ENCODE measurements at regions not wholly inside any gene's neighbourhood (a gene's known extent, or its start where the extent isn't known, plus 50 kb on each side); places are given as distances from the start of the nearest gene placed in this dataset.

- Histone ChIP-seq H4K91ac (ENCODE audit: low read depth, low read length) (no peak overlapping the region), H3K4me3 (ENCODE audit: low read depth, low read length) (no peak overlapping the region), H2BK12ac (ENCODE audit: low read length) (no peak overlapping the region), H3K4ac (ENCODE audit: low read depth, low read length) (no peak overlapping the region), H4K8ac (ENCODE audit: low read depth, low read length) (no peak overlapping the region), H3K27me3 (ENCODE audit: insufficient read depth, low read length) (no peaks in the 10 kb centered on the region), H3K18ac (ENCODE audit: low read length) (no peak overlapping the region), H3K27ac (ENCODE audit: low read depth, low read length) (no peak overlapping the region), H3K14ac (ENCODE audit: low read length) (no peak overlapping the region), H3K79me2 (ENCODE audit: control insufficient read depth, insufficient read depth, low read length, poor library complexity) (no peaks in the 10 kb centered on the region), H3K4me2 (ENCODE audit: low read length) (no peak overlapping the region), H3K9me3 (ENCODE audit: insufficient read depth, low read depth, low read length) (no peaks in the 10 kb centered on the region), H2AK5ac (ENCODE audit: low read length) (no peak overlapping the region), H2AFZ (ENCODE audit: insufficient read depth, low read length, poor library complexity) (no peak overlapping the region), H3K79me1 (ENCODE audit: low read length) (no peaks in the 10 kb centered on the region), H2BK120ac (ENCODE audit: insufficient read depth, low read length, poor library complexity) (no peak overlapping the region), H3K23ac (ENCODE audit: low read length) (no peak overlapping the region), H3K9ac (ENCODE audit: low read length) (no peak overlapping the region), H2BK5ac (ENCODE audit: low read depth, low read length, poor library complexity) (no peak overlapping the region), H4K12ac (ENCODE audit: low read depth, low read length) (no peak overlapping the region), H3K36me3 (ENCODE audit: control insufficient read depth in 1 of 2, insufficient read depth in 2 of 2, low read length in 2 of 2) (no peaks in the 10 kb centered on the region), H3K4me1 (ENCODE audit: control insufficient read depth in 1 of 2, insufficient read depth in 2 of 2, low read length in 2 of 2) (no peaks in the 10 kb centered on the region)
- no peak for DNase-seq
- WGBS (ENCODE audit: extremely low coverage, insufficient coverage, insufficient read length): no CpG with 5 or more reads among the region's 2 CpGs
Observed at GRCh38 chr9:32220750-32221149, 163.7 kb upstream of the ACO1 start.

- Histone ChIP-seq H3K4me3 (ENCODE audit: low read depth, low read length) (no peak overlapping the region), H2BK120ac (ENCODE audit: insufficient read depth, low read length, poor library complexity) (no peak overlapping the region), H4K8ac (ENCODE audit: low read depth, low read length) (no peak overlapping the region), H2AFZ (ENCODE audit: insufficient read depth, low read length, poor library complexity) (no peak overlapping the region), H3K23ac (ENCODE audit: low read length) (no peak overlapping the region), H3K14ac (ENCODE audit: low read length) (no peak overlapping the region), H3K79me2 (ENCODE audit: control insufficient read depth, insufficient read depth, low read length, poor library complexity) (no peaks in the 10 kb centered on the region), H3K27me3 (ENCODE audit: insufficient read depth, low read length) (no peaks in the 10 kb centered on the region), H3K4me1 (ENCODE audit: control insufficient read depth in 1 of 2, insufficient read depth in 2 of 2, low read length in 2 of 2) (no peaks in the 10 kb centered on the region), H4K12ac (ENCODE audit: low read depth, low read length) (no peak overlapping the region), H3K4me2 (ENCODE audit: low read length) (no peak overlapping the region), H3K18ac (ENCODE audit: low read length) (no peak overlapping the region), H2AK5ac (ENCODE audit: low read length) (no peak overlapping the region), H3K9ac (ENCODE audit: low read length) (no peak overlapping the region), H2BK12ac (ENCODE audit: low read length) (no peak overlapping the region), H2BK5ac (ENCODE audit: low read depth, low read length, poor library complexity) (no peak overlapping the region), H3K27ac (ENCODE audit: low read depth, low read length) (no peak overlapping the region), H3K36me3 (ENCODE audit: control insufficient read depth in 1 of 2, insufficient read depth in 2 of 2, low read length in 2 of 2) (no peaks in the 10 kb centered on the region), H4K91ac (ENCODE audit: low read depth, low read length) (no peak overlapping the region), H3K79me1 (ENCODE audit: low read length) (no peaks in the 10 kb centered on the region), H3K4ac (ENCODE audit: low read depth, low read length) (no peak overlapping the region), H3K9me3 (ENCODE audit: insufficient read depth, low read depth, low read length) (no peaks in the 10 kb centered on the region)
- no CpG with 5 or more reads among the region's 2 CpGs for WGBS (ENCODE audit: extremely low coverage, insufficient coverage, insufficient read length)
- no peak for DNase-seq
Observed at GRCh38 chr9:32234451-32234850, 150.0 kb upstream of the ACO1 start.

- H3K36me3 ChIP-seq (ENCODE audit: control insufficient read depth in 1 of 2, insufficient read depth in 2 of 2, low read length in 2 of 2): no peaks in the 10 kb centered on the region
- no peak overlapping the region for H4K91ac ChIP-seq (ENCODE audit: low read depth, low read length)
- no peak overlapping the region for H3K18ac ChIP-seq (ENCODE audit: low read length)
- H3K4ac ChIP-seq (ENCODE audit: low read depth, low read length): no peak overlapping the region
- H2BK120ac ChIP-seq (ENCODE audit: insufficient read depth, low read length, poor library complexity): no peak overlapping the region
- H3K79me1 ChIP-seq (ENCODE audit: low read length): no peaks in the 10 kb centered on the region
- no peak overlapping the region for H2AFZ ChIP-seq (ENCODE audit: insufficient read depth, low read length, poor library complexity)
- no peaks in the 10 kb centered on the region for H3K9me3 ChIP-seq (ENCODE audit: insufficient read depth, low read depth, low read length)
- H3K23ac ChIP-seq (ENCODE audit: low read length): no peak overlapping the region
- H3K27me3 ChIP-seq (ENCODE audit: insufficient read depth, low read length): no peaks in the 10 kb centered on the region
- H4K12ac ChIP-seq (ENCODE audit: low read depth, low read length): no peak overlapping the region
- no peak overlapping the region for H3K27ac ChIP-seq (ENCODE audit: low read depth, low read length)
- no peak overlapping the region for H3K4me2 ChIP-seq (ENCODE audit: low read length)
- no peaks in the 10 kb centered on the region for H3K79me2 ChIP-seq (ENCODE audit: control insufficient read depth, insufficient read depth, low read length, poor library complexity)
- H3K4me1 ChIP-seq (ENCODE audit: control insufficient read depth in 1 of 2, insufficient read depth in 2 of 2, low read length in 2 of 2): no peaks in the 10 kb centered on the region
- no peak overlapping the region for H2BK5ac ChIP-seq (ENCODE audit: low read depth, low read length, poor library complexity)
- H4K8ac ChIP-seq (ENCODE audit: low read depth, low read length): no peak overlapping the region
- no peak overlapping the region for H3K4me3 ChIP-seq (ENCODE audit: low read depth, low read length)
- no peak overlapping the region for H3K9ac ChIP-seq (ENCODE audit: low read length)
- DNase-seq: no peak
- no peak overlapping the region for H2BK12ac ChIP-seq (ENCODE audit: low read length)
- H2AK5ac ChIP-seq (ENCODE audit: low read length): no peak overlapping the region
- no CpG with 5 or more reads among the region's 3 CpGs for WGBS (ENCODE audit: extremely low coverage, insufficient coverage, insufficient read length)
- H3K14ac ChIP-seq (ENCODE audit: low read length): no peak overlapping the region
Observed at GRCh38 chr9:32247168-32247567, 137.3 kb upstream of the ACO1 start.

GRCh38 chr9:32248189-32248712, 136.2 kb upstream of the ACO1 start:
- no peak for DNase-seq
- H2AK5ac ChIP-seq (ENCODE audit: low read length): no peak overlapping the region
- H3K4me1 ChIP-seq (ENCODE audit: control insufficient read depth in 1 of 2, insufficient read depth in 2 of 2, low read length in 2 of 2): no peaks in the 10 kb centered on the region
- H3K9me3 ChIP-seq (ENCODE audit: insufficient read depth, low read depth, low read length): no peaks in the 10 kb centered on the region
- no peak overlapping the region for H3K4ac ChIP-seq (ENCODE audit: low read depth, low read length)
- H3K79me2 ChIP-seq (ENCODE audit: control insufficient read depth, insufficient read depth, low read length, poor library complexity): no peaks in the 10 kb centered on the region
- H3K9ac ChIP-seq (ENCODE audit: low read length): no peak overlapping the region
- no peak overlapping the region for H3K23ac ChIP-seq (ENCODE audit: low read length)
- no peak overlapping the region for H4K8ac ChIP-seq (ENCODE audit: low read depth, low read length)
- no peak overlapping the region for H4K91ac ChIP-seq (ENCODE audit: low read depth, low read length)
- H3K27ac ChIP-seq (ENCODE audit: low read depth, low read length): no peak overlapping the region
- no peak overlapping the region for H3K4me3 ChIP-seq (ENCODE audit: low read depth, low read length)
- no peak overlapping the region for H2AFZ ChIP-seq (ENCODE audit: insufficient read depth, low read length, poor library complexity)
- no peak overlapping the region for H2BK12ac ChIP-seq (ENCODE audit: low read length)
- H3K27me3 ChIP-seq (ENCODE audit: insufficient read depth, low read length): no peaks in the 10 kb centered on the region
- H3K4me2 ChIP-seq (ENCODE audit: low read length): no peak overlapping the region
- no peak overlapping the region for H4K12ac ChIP-seq (ENCODE audit: low read depth, low read length)
- H2BK120ac ChIP-seq (ENCODE audit: insufficient read depth, low read length, poor library complexity): no peak overlapping the region
- no peak overlapping the region for H2BK5ac ChIP-seq (ENCODE audit: low read depth, low read length, poor library complexity)
- no peaks in the 10 kb centered on the region for H3K79me1 ChIP-seq (ENCODE audit: low read length)
- H3K36me3 ChIP-seq (ENCODE audit: control insufficient read depth in 1 of 2, insufficient read depth in 2 of 2, low read length in 2 of 2): no peaks in the 10 kb centered on the region
- H3K18ac ChIP-seq (ENCODE audit: low read length): no peak overlapping the region
- no CpG with 5 or more reads among the region's 2 CpGs for WGBS (ENCODE audit: extremely low coverage, insufficient coverage, insufficient read length)
- H3K14ac ChIP-seq (ENCODE audit: low read length): no peak overlapping the region
